ENCODE measurements at regions not wholly inside any gene's neighbourhood (a gene's known extent, or its start where the extent isn't known, plus 50 kb on each side); places are given as distances from the start of the nearest gene placed in this dataset.

DNA sequence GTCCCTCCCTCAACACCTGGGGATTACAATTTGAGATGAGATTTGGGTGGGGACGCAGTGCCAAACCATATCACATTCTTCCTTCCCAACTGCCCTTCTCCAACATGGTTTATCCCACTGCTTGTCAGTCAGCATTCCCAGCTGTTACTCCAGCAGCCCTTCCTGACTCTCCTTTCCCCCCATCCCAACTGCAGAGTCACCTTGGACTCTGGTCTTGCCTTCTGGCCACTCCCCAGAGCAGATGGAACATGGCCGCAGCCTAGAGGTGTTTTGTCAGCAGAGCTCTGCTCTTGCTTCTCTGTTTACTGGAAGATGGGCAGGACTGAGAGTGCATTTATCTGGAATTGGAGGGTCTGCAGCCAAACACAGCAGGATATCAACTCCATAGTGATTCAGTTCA is 51.2 kb upstream of the MEX3C start:
- H3K27me3 ChIP-seq (ENCODE audit: control insufficient read depth in 3 of 3, insufficient read depth in 3 of 3, low read depth in 1 of 3, low read length in 3 of 3), result no peaks in the 10 kb centered on the region
- no peak overlapping the region for H2BK5ac ChIP-seq (ENCODE audit: low read length)
- no peak overlapping the region for H2AFZ ChIP-seq (ENCODE audit: low read length)
- H2BK15ac ChIP-seq (ENCODE audit: low read length), result no peak overlapping the region
- H3K4me3 ChIP-seq (ENCODE audit: low read length in 2 of 2), result peak overlapping the region in 1 of 2 donors; percentile 7
- H3K79me1 ChIP-seq (ENCODE audit: low read depth, low read length), result no peaks in the 10 kb centered on the region
- H2AK5ac ChIP-seq (ENCODE audit: low read depth, low read length), result no peak overlapping the region
- no peaks in the 10 kb centered on the region for H3K9me3 ChIP-seq (replicated peaks in 1 of 2; ENCODE audit: control insufficient read depth in 2 of 2, insufficient read depth in 1 of 2, low read depth in 1 of 2, low read length in 2 of 2)
- no peak overlapping the region for H2BK12ac ChIP-seq (ENCODE audit: low read length)
- H3K9ac ChIP-seq (ENCODE audit: low read depth, low read length, poor library complexity), result no peak overlapping the region
- H4K8ac ChIP-seq (ENCODE audit: low read depth, low read length), result no peak overlapping the region
- no peak overlapping the region for H2BK120ac ChIP-seq (ENCODE audit: low read depth, low read length)
- WGBS, 2 donors (ENCODE audit: extremely low coverage in 2 of 2, insufficient read length in 2 of 2, insufficient replicate concordance in 1 of 2), result no CpG with 5 or more reads among the region's 2 CpGs
- H3K4ac ChIP-seq (ENCODE audit: low read length), result no peak overlapping the region
- no peak overlapping the region for H3K27ac ChIP-seq (replicated peaks; ENCODE audit: low read length)
- no peak overlapping the region for H3K18ac ChIP-seq (ENCODE audit: low read length)
- H3K4me1 ChIP-seq (ENCODE audit: control insufficient read depth in 2 of 2, insufficient read depth in 1 of 2, low read depth in 1 of 2, low read length in 2 of 2), result peaks cover 0 to 3% of the 10 kb centered on the region in 2 donors
- H3K23ac ChIP-seq (ENCODE audit: low read depth, low read length, poor library complexity), result no peak overlapping the region
- DNase-seq (ENCODE audit: low spot score), result no peak
- no peak overlapping the region for H3K4me2 ChIP-seq (ENCODE audit: insufficient read depth, low read length, poor library complexity, severe bottlenecking)
- no peaks in the 10 kb centered on the region for H3K36me3 ChIP-seq (replicated peaks in 1 of 2; ENCODE audit: control insufficient read depth in 2 of 2, insufficient read depth in 2 of 2, low read length in 2 of 2)
- H4K91ac ChIP-seq (ENCODE audit: low read depth, low read length, poor library complexity), result no peak overlapping the region
- no peak overlapping the region for H3K14ac ChIP-seq (ENCODE audit: low read length)

DNA sequence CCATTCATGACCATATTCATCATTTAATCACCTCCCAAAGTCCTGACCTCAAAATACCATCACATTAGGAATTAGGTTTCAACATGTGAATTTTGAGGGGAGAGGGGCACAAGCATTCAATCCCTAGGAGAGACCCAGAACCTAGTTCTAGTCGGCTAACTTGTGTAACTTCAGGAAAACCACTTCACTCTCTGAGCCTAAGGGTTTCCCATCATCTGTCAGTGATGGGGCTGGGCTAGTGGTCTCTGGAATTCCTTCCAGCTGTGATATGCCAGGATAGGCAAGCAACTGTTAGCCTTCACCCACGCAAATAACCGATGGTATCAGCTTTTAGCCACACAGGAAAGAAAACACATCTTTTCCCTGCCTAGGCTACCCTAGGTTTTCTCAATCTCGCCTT is 52.5 kb upstream of the MEX3C start:
- H2BK15ac ChIP-seq (ENCODE audit: low read length), result no peak overlapping the region
- no peak for DNase-seq (ENCODE audit: low spot score)
- H3K27ac ChIP-seq (replicated peaks; ENCODE audit: low read length), result no peak overlapping the region
- H3K4ac ChIP-seq (ENCODE audit: low read length), result no peak overlapping the region
- no peak overlapping the region for H3K4me3 ChIP-seq (ENCODE audit: low read length in 2 of 2)
- no peak overlapping the region for H3K23ac ChIP-seq (ENCODE audit: low read depth, low read length, poor library complexity)
- H3K18ac ChIP-seq (ENCODE audit: low read length), result no peak overlapping the region
- no CpG with 5 or more reads among the region's 4 CpGs for WGBS, 2 donors (ENCODE audit: extremely low coverage in 2 of 2, insufficient read length in 2 of 2, insufficient replicate concordance in 1 of 2)
- H3K14ac ChIP-seq (ENCODE audit: low read length), result no peak overlapping the region
- no peak overlapping the region for H3K9ac ChIP-seq (ENCODE audit: low read depth, low read length, poor library complexity)
- peaks cover 0 to 3% of the 10 kb centered on the region in 2 donors for H3K4me1 ChIP-seq (ENCODE audit: control insufficient read depth in 2 of 2, insufficient read depth in 1 of 2, low read depth in 1 of 2, low read length in 2 of 2)
- no peak overlapping the region for H2AFZ ChIP-seq (ENCODE audit: low read length)
- H3K27me3 ChIP-seq (ENCODE audit: control insufficient read depth in 3 of 3, insufficient read depth in 3 of 3, low read depth in 1 of 3, low read length in 3 of 3), result no peaks in the 10 kb centered on the region
- no peak overlapping the region for H4K91ac ChIP-seq (ENCODE audit: low read depth, low read length, poor library complexity)
- H4K8ac ChIP-seq (ENCODE audit: low read depth, low read length), result no peak overlapping the region
- no peak overlapping the region for H2BK120ac ChIP-seq (ENCODE audit: low read depth, low read length)
- H2BK5ac ChIP-seq (ENCODE audit: low read length), result no peak overlapping the region
- H2BK12ac ChIP-seq (ENCODE audit: low read length), result no peak overlapping the region
- H3K9me3 ChIP-seq (replicated peaks in 1 of 2; ENCODE audit: control insufficient read depth in 2 of 2, insufficient read depth in 1 of 2, low read depth in 1 of 2, low read length in 2 of 2), result no peaks in the 10 kb centered on the region
- H3K79me1 ChIP-seq (ENCODE audit: low read depth, low read length), result no peaks in the 10 kb centered on the region
- H3K4me2 ChIP-seq (ENCODE audit: insufficient read depth, low read length, poor library complexity, severe bottlenecking), result no peak overlapping the region
- H2AK5ac ChIP-seq (ENCODE audit: low read depth, low read length), result no peak overlapping the region
- no peaks in the 10 kb centered on the region for H3K36me3 ChIP-seq (replicated peaks in 1 of 2; ENCODE audit: control insufficient read depth in 2 of 2, insufficient read depth in 2 of 2, low read length in 2 of 2)

DNA sequence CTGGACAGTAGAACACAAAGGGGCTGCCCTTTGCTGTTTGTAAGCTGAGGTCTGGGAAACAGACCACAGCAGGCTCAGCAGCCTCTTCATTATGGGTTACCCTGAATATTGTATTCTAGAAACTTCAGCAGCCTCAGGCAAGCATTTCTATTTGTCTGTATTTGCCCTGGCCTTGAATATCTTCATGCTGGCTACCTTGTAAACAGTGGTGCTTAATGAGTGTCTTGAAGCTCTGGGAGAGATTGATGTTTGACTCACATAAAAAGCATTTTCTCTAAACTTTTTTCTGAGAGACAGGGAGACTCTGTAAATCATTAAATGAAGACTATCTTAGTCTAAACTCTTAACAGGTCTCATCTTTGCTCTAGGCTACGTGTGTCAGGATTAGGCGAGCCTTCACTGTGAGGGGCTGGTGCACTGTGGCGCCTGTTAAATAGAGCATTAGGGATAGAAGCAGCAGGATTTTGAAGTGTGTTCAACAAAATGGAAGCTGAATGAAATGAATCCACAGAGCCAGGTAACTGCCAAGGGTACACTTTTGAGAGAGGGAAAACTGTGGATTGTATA is 53.1 kb upstream of the MEX3C start:
- DNase-seq (ENCODE audit: low spot score), result no peak
- no peak overlapping the region for H3K9ac ChIP-seq (ENCODE audit: low read depth, low read length, poor library complexity)
- H2AK5ac ChIP-seq (ENCODE audit: low read depth, low read length), result no peak overlapping the region
- no peaks in the 10 kb centered on the region for H3K27me3 ChIP-seq (ENCODE audit: control insufficient read depth in 3 of 3, insufficient read depth in 3 of 3, low read depth in 1 of 3, low read length in 3 of 3)
- H3K4me3 ChIP-seq (ENCODE audit: low read length in 2 of 2), result no peak overlapping the region
- no peak overlapping the region for H3K23ac ChIP-seq (ENCODE audit: low read depth, low read length, poor library complexity)
- no peak overlapping the region for H3K27ac ChIP-seq (replicated peaks; ENCODE audit: low read length)
- no peak overlapping the region for H4K91ac ChIP-seq (ENCODE audit: low read depth, low read length, poor library complexity)
- H3K4me2 ChIP-seq (ENCODE audit: insufficient read depth, low read length, poor library complexity, severe bottlenecking), result no peak overlapping the region
- H3K14ac ChIP-seq (ENCODE audit: low read length), result no peak overlapping the region
- H4K8ac ChIP-seq (ENCODE audit: low read depth, low read length), result no peak overlapping the region
- no peaks in the 10 kb centered on the region for H3K79me1 ChIP-seq (ENCODE audit: low read depth, low read length)
- H2BK120ac ChIP-seq (ENCODE audit: low read depth, low read length), result no peak overlapping the region
- H3K4me1 ChIP-seq (ENCODE audit: control insufficient read depth in 2 of 2, insufficient read depth in 1 of 2, low read depth in 1 of 2, low read length in 2 of 2), result peaks cover 0 to 3% of the 10 kb centered on the region in 2 donors
- H3K18ac ChIP-seq (ENCODE audit: low read length), result no peak overlapping the region
- no peak overlapping the region for H2BK15ac ChIP-seq (ENCODE audit: low read length)
- no peaks in the 10 kb centered on the region for H3K36me3 ChIP-seq (replicated peaks in 1 of 2; ENCODE audit: control insufficient read depth in 2 of 2, insufficient read depth in 2 of 2, low read length in 2 of 2)
- H3K9me3 ChIP-seq (replicated peaks in 1 of 2; ENCODE audit: control insufficient read depth in 2 of 2, insufficient read depth in 1 of 2, low read depth in 1 of 2, low read length in 2 of 2), result no peaks in the 10 kb centered on the region
- no peak overlapping the region for H2AFZ ChIP-seq (ENCODE audit: low read length)
- H3K4ac ChIP-seq (ENCODE audit: low read length), result no peak overlapping the region
- no peak overlapping the region for H2BK5ac ChIP-seq (ENCODE audit: low read length)
- no peak overlapping the region for H2BK12ac ChIP-seq (ENCODE audit: low read length)
- WGBS, 2 donors (ENCODE audit: extremely low coverage in 2 of 2, insufficient read length in 2 of 2, insufficient replicate concordance in 1 of 2), result no CpG with 5 or more reads among the region's 3 CpGs

DNA sequence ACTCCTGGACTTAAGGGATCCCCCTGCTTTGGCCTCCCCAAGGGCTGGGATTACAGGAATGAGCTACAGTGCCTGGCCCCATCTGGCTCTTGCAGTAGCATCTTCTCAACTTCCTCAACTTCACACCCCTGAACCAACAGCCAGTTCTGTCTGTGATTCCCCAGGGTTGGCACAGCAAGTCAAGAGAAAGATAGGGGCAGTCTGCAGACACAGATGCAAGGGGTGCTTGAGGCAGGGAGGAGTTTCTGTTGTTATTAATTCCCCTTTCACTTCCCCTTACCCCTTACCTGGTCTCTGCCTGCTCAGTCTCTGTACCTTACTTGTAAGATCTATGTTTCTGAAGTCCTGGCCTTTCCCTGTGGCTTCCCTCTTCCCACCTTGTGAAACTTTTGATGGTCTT is 54.1 kb upstream of the MEX3C start:
- Histone ChIP-seq H3K18ac (ENCODE audit: low read length) (no peak overlapping the region), H3K9ac (ENCODE audit: low read depth, low read length, poor library complexity) (no peak overlapping the region), H3K23ac (ENCODE audit: low read depth, low read length, poor library complexity) (no peak overlapping the region), H2BK12ac (ENCODE audit: low read length) (no peak overlapping the region), H2AK5ac (ENCODE audit: low read depth, low read length) (no peak overlapping the region), H4K91ac (ENCODE audit: low read depth, low read length, poor library complexity) (no peak overlapping the region), H2AFZ (ENCODE audit: low read length) (no peak overlapping the region), H2BK120ac (ENCODE audit: low read depth, low read length) (no peak overlapping the region), H2BK15ac (ENCODE audit: low read length) (no peak overlapping the region), H3K27ac (replicated peaks; ENCODE audit: low read length) (no peak overlapping the region), H3K36me3 (replicated peaks in 1 of 2; ENCODE audit: control insufficient read depth in 2 of 2, insufficient read depth in 2 of 2, low read length in 2 of 2) (no peaks in the 10 kb centered on the region), H3K4me2 (ENCODE audit: insufficient read depth, low read length, poor library complexity, severe bottlenecking) (no peak overlapping the region), H3K79me1 (ENCODE audit: low read depth, low read length) (no peaks in the 10 kb centered on the region), H3K4me1 (ENCODE audit: control insufficient read depth in 2 of 2, insufficient read depth in 1 of 2, low read depth in 1 of 2, low read length in 2 of 2) (peaks cover 0 to 3% of the 10 kb centered on the region in 2 donors), H3K4ac (ENCODE audit: low read length) (no peak overlapping the region), H3K9me3 (replicated peaks in 1 of 2; ENCODE audit: control insufficient read depth in 2 of 2, insufficient read depth in 1 of 2, low read depth in 1 of 2, low read length in 2 of 2) (no peaks in the 10 kb centered on the region), H3K4me3 (ENCODE audit: low read length in 2 of 2) (no peak overlapping the region), H3K27me3 (ENCODE audit: control insufficient read depth in 3 of 3, insufficient read depth in 3 of 3, low read depth in 1 of 3, low read length in 3 of 3) (no peaks in the 10 kb centered on the region), H3K14ac (ENCODE audit: low read length) (no peak overlapping the region), H2BK5ac (ENCODE audit: low read length) (no peak overlapping the region), H4K8ac (ENCODE audit: low read depth, low read length) (no peak overlapping the region)
- no peak for DNase-seq (ENCODE audit: low spot score)
